ENCODE measurements at regions not wholly inside any gene's neighbourhood (a gene's known extent, or its start where the extent isn't known, plus 50 kb on each side); places are given as distances from the start of the nearest gene placed in this dataset.

- intact Hi-C loops (cut with DNase I): no loop called here
- H3K27ac ChIP-seq: no peak overlapping the region
- H3K27me3 ChIP-seq (ENCODE audit: low read depth): no peaks in the 10 kb centered on the region
- TF ChIP-seq CTCF (IDR thresholded peaks at IDR 0.05): no peak
- H3K4me1 ChIP-seq: no peaks in the 10 kb centered on the region
- no peaks in the 10 kb centered on the region for H3K9me3 ChIP-seq
- DNase-seq (no peak), ATAC-seq (no peak)
- H3K36me3 ChIP-seq: no peaks in the 10 kb centered on the region
- no peak overlapping the region for H3K4me3 ChIP-seq
These were observed 172.3 kb downstream of the GJA1 start for GRCh38 chr6:121607721-121608120.

GRCh38 chr6:121608270-121608669, 172.8 kb downstream of the GJA1 start:
- TF ChIP-seq CTCF (IDR thresholded peaks at IDR 0.05): no peak
- Histone ChIP-seq H3K4me1 (no peaks in the 10 kb centered on the region), H3K27me3 (ENCODE audit: low read depth) (no peaks in the 10 kb centered on the region), H3K36me3 (no peaks in the 10 kb centered on the region), H3K27ac (no peak overlapping the region), H3K4me3 (no peak overlapping the region), H3K9me3 (no peaks in the 10 kb centered on the region)
- intact Hi-C loops (cut with DNase I): no loop called here
- DNase-seq: no peak
- no peak for ATAC-seq

- DNase-seq: no peak
- H3K4me1 ChIP-seq: no peaks in the 10 kb centered on the region
- H3K4me3 ChIP-seq: no peak overlapping the region
- no peaks in the 10 kb centered on the region for H3K36me3 ChIP-seq
- no peak overlapping the region for H3K27ac ChIP-seq
- no peaks in the 10 kb centered on the region for H3K9me3 ChIP-seq
- no peak for TF ChIP-seq CTCF (IDR thresholded peaks at IDR 0.05)
- no peaks in the 10 kb centered on the region for H3K27me3 ChIP-seq (ENCODE audit: low read depth)
- no peak for ATAC-seq
- intact Hi-C loops (cut with DNase I): no loop called here
These were observed 173.8 kb downstream of the GJA1 start for GRCh38 chr6:121609281-121609680.

- intact Hi-C loops (cut with DNase I): no loop called here
- Histone ChIP-seq H3K4me1 (no peaks in the 10 kb centered on the region), H3K27ac (no peak overlapping the region), H3K9me3 (no peaks in the 10 kb centered on the region), H3K27me3 (ENCODE audit: low read depth) (no peaks in the 10 kb centered on the region), H3K36me3 (no peaks in the 10 kb centered on the region), H3K4me3 (no peak overlapping the region)
- TF ChIP-seq CTCF (IDR thresholded peaks at IDR 0.05): no peak
- no peak for DNase-seq
- ATAC-seq: no peak
These were observed 177.5 kb downstream of the GJA1 start for GRCh38 chr6:121612927-121613326.

GRCh38 chr6:121614115-121614514, 178.7 kb downstream of the GJA1 start:
- no peaks in the 10 kb centered on the region for H3K27me3 ChIP-seq (ENCODE audit: low read depth)
- intact Hi-C loops (cut with DNase I): no loop called here
- ATAC-seq: no peak
- H3K4me1 ChIP-seq: no peaks in the 10 kb centered on the region
- TF ChIP-seq CTCF (IDR thresholded peaks at IDR 0.05): no peak
- H3K9me3 ChIP-seq: no peaks in the 10 kb centered on the region
- no peak for DNase-seq
- H3K4me3 ChIP-seq: no peak overlapping the region
- H3K27ac ChIP-seq: no peak overlapping the region
- H3K36me3 ChIP-seq: no peaks in the 10 kb centered on the region

GRCh38 chr6:121615493-121615892, 180.0 kb downstream of the GJA1 start:
- DNase-seq: no peak
- Histone ChIP-seq H3K9me3 (no peaks in the 10 kb centered on the region), H3K4me1 (no peaks in the 10 kb centered on the region), H3K27me3 (ENCODE audit: low read depth) (no peaks in the 10 kb centered on the region), H3K4me3 (no peak overlapping the region), H3K27ac (no peak overlapping the region), H3K36me3 (no peaks in the 10 kb centered on the region)
- ATAC-seq: no peak
- TF ChIP-seq CTCF (IDR thresholded peaks at IDR 0.05): no peak
- intact Hi-C loops (cut with DNase I): no loop called here

Data from lower lobe of right lung (tissue), 2 donors.